CD4-positive, alpha-beta T cell (primary cell): ENCODE measurements at regions not wholly inside any gene's neighbourhood (a gene's known extent, or its start where the extent isn't known, plus 50 kb on each side); places are given as distances from the start of the nearest gene placed in this dataset.

ENCODE experiments used
- ATAC-seq: fragments of 200-7000 bp; cut with Tn5 transposase; one replicate; pipeline ENCODE4 v1.10.0; 2022; ENCODE audit warnings: mild to moderate bottlenecking; ENCODE audit not compliant: poor library complexity
- CTCF ChIA-PET: fragments of 350-600 bp; sonication (Branson Sonifier 250); formaldehyde crosslinking; loops from one replicate; lab custom pipeline; 2021; ENCODE audit warnings: antibody characterized with exemption, inconsistent platforms; lab: Charles Lee
- POLR2A ChIA-PET: fragments of 350-600 bp; sonication (Branson Sonifier 250); formaldehyde crosslinking; loops from one replicate; lab custom pipeline; 2021; ENCODE audit warnings: antibody characterized with exemption, inconsistent platforms; lab: Charles Lee
- DNase-seq, 14 experiments: peaks; one replicate each; pipeline ENCODE4 v3.0.0-alpha.2; 2013 to 2020; ENCODE audit warnings: mixed read lengths in 2 of 14
- H3K27ac ChIP-seq, 2 donors: one replicate each; pipeline versions ENCODE4 v1.5.1 to v1.7.0; 2013; ENCODE audit warnings: low read length in 2 of 2, low read depth in 1 of 2, mild to moderate bottlenecking in 1 of 2
- H3K27me3 ChIP-seq, 2 experiments: 1 replicate in 1 of 2; 2 replicates in 1 of 2; pipeline versions ENCODE4 v1.6.1 to v1.7.0; 2013; ENCODE audit warnings: low read length in 2 of 2, control low read depth in 1 of 2, mild to moderate bottlenecking in 1 of 2, moderate library complexity in 1 of 2; ENCODE audit not compliant: insufficient read depth in 2 of 2, control insufficient read depth in 1 of 2
- H3K36me3 ChIP-seq: one replicate; pipeline ENCODE4 v1.6.1; 2013; ENCODE audit warnings: low read length, control low read depth; ENCODE audit not compliant: insufficient read depth
- H3K4me1 ChIP-seq: one replicate; pipeline ENCODE4 v1.6.1; 2013; ENCODE audit warnings: low read length, control low read depth; ENCODE audit not compliant: insufficient read depth
- H3K4me3 ChIP-seq: one replicate; pipeline ENCODE4 v1.5.1; 2013; ENCODE audit warnings: mild to moderate bottlenecking, low read length, moderate library complexity
- H3K9me3 ChIP-seq, 2 experiments: 1 replicate in 1 of 2; 2 replicates in 1 of 2; pipeline versions ENCODE4 v1.6.1 to v1.7.0; 2013; ENCODE audit warnings: low read length in 2 of 2, mild to moderate bottlenecking in 2 of 2, control low read depth in 1 of 2, moderate library complexity in 1 of 2; ENCODE audit not compliant: control insufficient read depth in 1 of 2, insufficient read depth in 1 of 2
- H3K27ac Mint-ChIP-seq: one replicate; pipeline ENCODE4 v1.8.0; 2020; ENCODE audit warnings: mixed read lengths
- H3K27me3 Mint-ChIP-seq: one replicate; pipeline ENCODE4 v1.8.0; 2021; ENCODE audit warnings: mixed read lengths
- H3K36me3 Mint-ChIP-seq: one replicate; pipeline ENCODE4 v1.8.0; 2021; ENCODE audit warnings: low read depth, mixed read lengths
- H3K4me1 Mint-ChIP-seq: one replicate; pipeline ENCODE4 v1.8.0; 2021; ENCODE audit warnings: low read depth, mixed read lengths
- H3K4me3 Mint-ChIP-seq: one replicate; pipeline ENCODE4 v1.8.0; 2020; ENCODE audit warnings: mild to moderate bottlenecking, mixed read lengths
- H3K9me3 Mint-ChIP-seq: one replicate; pipeline ENCODE4 v1.8.0; 2020; ENCODE audit warnings: mixed read lengths
- intact Hi-C, 2 experiments: fragments of 100-400 bp; cut with DNase I in 1 of 2; cut with micrococcal nuclease in 1 of 2; formaldehyde crosslinking; loops; one replicate each; pipeline versions ENCODE4 v1.15.1 to v1.9.0; 2023 to 2025; cut with DNase I, micrococcal nuclease
- TF ChIP-seq, protein P1 (sequence below): fragments of 200-600 bp; IDR thresholded peaks from one replicate; pipeline ENCODE4 v1.8.0; 2022; ENCODE audit warnings: antibody characterized with exemption, mild to moderate bottlenecking

DNA sequence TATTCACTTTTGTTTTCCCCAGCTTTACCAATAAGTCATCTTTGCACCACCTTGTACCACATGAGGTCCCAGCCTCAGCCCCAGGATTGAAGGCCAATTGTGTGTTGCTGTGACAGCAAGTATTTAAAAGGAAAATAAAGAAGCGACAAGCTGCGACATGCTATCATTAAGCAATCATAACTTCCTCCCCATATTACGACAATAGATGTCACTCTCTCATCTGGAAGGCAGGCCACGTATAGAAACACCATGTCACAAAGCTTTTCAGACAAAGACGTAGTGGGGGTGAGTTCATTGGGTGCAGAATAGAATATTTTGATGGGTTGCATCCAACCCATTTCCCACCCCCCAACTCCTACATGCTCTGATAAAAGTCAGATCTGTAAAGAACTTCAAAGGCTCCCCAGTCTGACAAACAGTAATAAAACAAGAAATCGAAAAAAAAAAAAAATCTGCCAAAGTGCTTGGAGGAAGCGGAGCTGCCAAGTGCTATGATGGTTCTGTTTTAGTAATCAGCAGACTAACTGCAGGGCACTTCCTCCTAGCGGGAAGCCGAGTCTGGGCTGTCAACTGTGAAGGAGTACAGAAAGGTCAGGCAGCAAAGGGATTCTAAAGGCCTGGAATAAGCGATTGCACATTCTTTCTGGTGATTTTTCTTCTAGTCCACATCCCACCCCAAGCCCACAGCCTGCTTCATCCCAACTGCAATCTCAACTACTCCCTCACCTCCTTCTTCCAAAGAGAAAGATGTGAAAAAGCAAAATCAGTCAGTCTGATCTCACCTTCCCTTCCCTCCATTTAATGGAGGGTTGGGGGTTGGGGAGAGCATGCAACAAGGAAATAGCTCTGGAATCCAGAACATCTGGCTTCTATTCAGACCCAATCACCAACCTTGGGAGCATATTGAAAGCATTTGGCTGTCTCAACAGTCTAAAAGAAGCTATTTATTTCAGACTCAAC, 131.4 kb upstream of the UBASH3B start:
- H3K27ac Mint-ChIP-seq = no peak overlapping the region
- H3K4me3 Mint-ChIP-seq = no peak overlapping the region
- no peak overlapping the region for H3K4me3 ChIP-seq
- H3K9me3 ChIP-seq = no peaks in the 10 kb centered on the region
- no peaks in the 10 kb centered on the region for H3K9me3 Mint-ChIP-seq
- H3K27ac ChIP-seq = no peak overlapping the region
- H3K36me3 ChIP-seq = no peaks in the 10 kb centered on the region
- no peaks in the 10 kb centered on the region for H3K36me3 Mint-ChIP-seq
- CTCF ChIA-PET = no interaction called here
- ATAC-seq = no peak
- peaks cover 52% of the 10 kb centered on the region for H3K27me3 Mint-ChIP-seq
- POLR2A ChIA-PET = no interaction called here
- peaks cover 0 to 5% of the 10 kb centered on the region in 2 experiments for H3K27me3 ChIP-seq
- intact Hi-C loops = no loop called here
- TF ChIP-seq, protein P1, sequence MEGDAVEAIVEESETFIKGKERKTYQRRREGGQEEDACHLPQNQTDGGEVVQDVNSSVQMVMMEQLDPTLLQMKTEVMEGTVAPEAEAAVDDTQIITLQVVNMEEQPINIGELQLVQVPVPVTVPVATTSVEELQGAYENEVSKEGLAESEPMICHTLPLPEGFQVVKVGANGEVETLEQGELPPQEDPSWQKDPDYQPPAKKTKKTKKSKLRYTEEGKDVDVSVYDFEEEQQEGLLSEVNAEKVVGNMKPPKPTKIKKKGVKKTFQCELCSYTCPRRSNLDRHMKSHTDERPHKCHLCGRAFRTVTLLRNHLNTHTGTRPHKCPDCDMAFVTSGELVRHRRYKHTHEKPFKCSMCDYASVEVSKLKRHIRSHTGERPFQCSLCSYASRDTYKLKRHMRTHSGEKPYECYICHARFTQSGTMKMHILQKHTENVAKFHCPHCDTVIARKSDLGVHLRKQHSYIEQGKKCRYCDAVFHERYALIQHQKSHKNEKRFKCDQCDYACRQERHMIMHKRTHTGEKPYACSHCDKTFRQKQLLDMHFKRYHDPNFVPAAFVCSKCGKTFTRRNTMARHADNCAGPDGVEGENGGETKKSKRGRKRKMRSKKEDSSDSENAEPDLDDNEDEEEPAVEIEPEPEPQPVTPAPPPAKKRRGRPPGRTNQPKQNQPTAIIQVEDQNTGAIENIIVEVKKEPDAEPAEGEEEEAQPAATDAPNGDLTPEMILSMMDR = no peak
- H3K4me1 Mint-ChIP-seq = no peaks in the 10 kb centered on the region
- H3K4me1 ChIP-seq = no peaks in the 10 kb centered on the region
- DNase-seq = no peak

DNA sequence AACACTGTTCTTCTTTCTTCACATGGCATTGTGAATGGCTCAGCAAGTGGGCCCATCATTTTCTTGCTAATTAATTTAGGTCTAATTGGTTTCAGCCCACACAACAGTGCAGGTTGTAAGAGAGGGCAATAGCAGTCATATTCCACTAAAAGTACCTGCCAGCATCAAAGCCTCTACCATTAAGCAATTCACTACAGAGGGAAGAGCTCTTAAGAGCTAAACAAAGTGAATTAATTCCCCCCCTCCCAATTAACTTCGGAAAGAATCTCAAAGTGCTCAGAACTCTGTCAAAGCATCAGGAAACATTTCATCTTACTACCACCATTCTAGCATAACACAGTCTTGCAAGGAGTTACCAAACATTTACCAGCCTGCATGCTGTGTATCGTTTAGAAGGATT, 133.9 kb upstream of the UBASH3B start:
- no peaks in the 10 kb centered on the region for H3K9me3 Mint-ChIP-seq
- H3K36me3 Mint-ChIP-seq = no peaks in the 10 kb centered on the region
- no peaks in the 10 kb centered on the region for H3K4me1 ChIP-seq
- ATAC-seq = no peak
- peaks cover 42% of the 10 kb centered on the region for H3K27me3 Mint-ChIP-seq
- intact Hi-C loops = no loop called here
- no peak for DNase-seq
- no peak overlapping the region for H3K27ac ChIP-seq
- H3K4me3 ChIP-seq = no peak overlapping the region
- no peak overlapping the region for H3K4me3 Mint-ChIP-seq
- no peaks in the 10 kb centered on the region for H3K4me1 Mint-ChIP-seq
- ChIA-PET POLR2A (no interaction called here), CTCF (no interaction called here)
- H3K27ac Mint-ChIP-seq = no peak overlapping the region
- TF ChIP-seq, protein P1 = no peak
- no peaks in the 10 kb centered on the region for H3K9me3 ChIP-seq
- peaks cover 0 to 5% of the 10 kb centered on the region in 2 experiments for H3K27me3 ChIP-seq
- H3K36me3 ChIP-seq = no peaks in the 10 kb centered on the region

- DNase-seq = no peak
- H3K9me3 Mint-ChIP-seq = no peaks in the 10 kb centered on the region
- no peak overlapping the region for H3K27ac Mint-ChIP-seq
- no peak overlapping the region for H3K4me3 Mint-ChIP-seq
- ATAC-seq = no peak
- ChIA-PET POLR2A (no interaction called here), CTCF (no interaction called here)
- intact Hi-C loops = no loop called here
- H3K27ac ChIP-seq = no peak overlapping the region
- H3K27me3 ChIP-seq = peaks cover 0 to 2% of the 10 kb centered on the region in 2 experiments
- H3K36me3 Mint-ChIP-seq = no peaks in the 10 kb centered on the region
- no peaks in the 10 kb centered on the region for H3K9me3 ChIP-seq
- H3K27me3 Mint-ChIP-seq = peaks cover 25% of the 10 kb centered on the region
- no peaks in the 10 kb centered on the region for H3K4me1 ChIP-seq
- TF ChIP-seq, protein P1 = no peak
- no peaks in the 10 kb centered on the region for H3K36me3 ChIP-seq
- H3K4me3 ChIP-seq = no peak overlapping the region
- no peaks in the 10 kb centered on the region for H3K4me1 Mint-ChIP-seq
These were observed 137.8 kb upstream of the UBASH3B start for GRCh38 chr11:122517403-122518379.
